CD4-positive, CD25-positive, alpha-beta regulatory T cell (primary cell): ENCODE measurements at regions not wholly inside any gene's neighbourhood (a gene's known extent, or its start where the extent isn't known, plus 50 kb on each side); places are given as distances from the start of the nearest gene placed in this dataset.

Source experiments
- ATAC-seq, 2 donors: fragments of 150-1000 bp; cut with Tn5 transposase; one replicate each; pipeline ENCODE4 v1.10.0; 2021; ENCODE audit warnings: low read depth in 2 of 2, moderate number of reproducible peaks in 2 of 2, moderate library complexity in 1 of 2
- DNase-seq, 3 donors: peaks; one replicate each; pipeline versions ENCODE4 v3.0.0 to v3.0.0-alpha.2; 2012 to 2022; ENCODE audit warnings: mixed read lengths in 1 of 3
- H3K27ac ChIP-seq: one replicate; pipeline ENCODE4 v1.7.0; 2013; ENCODE audit warnings: mild to moderate bottlenecking, low read length; ENCODE audit not compliant: insufficient read depth, poor library complexity, severe bottlenecking
- H3K27me3 ChIP-seq: one replicate; pipeline ENCODE4 v1.7.0; 2013; ENCODE audit warnings: low read length; ENCODE audit not compliant: control insufficient read depth, insufficient read depth
- H3K36me3 ChIP-seq: one replicate; pipeline ENCODE4 v1.7.0; 2013; ENCODE audit warnings: mild to moderate bottlenecking, low read length, moderate library complexity; ENCODE audit not compliant: control insufficient read depth, insufficient read depth
- H3K4me1 ChIP-seq: 2 replicates; pipeline ENCODE4 v1.7.0; 2013; ENCODE audit warnings: mild to moderate bottlenecking, low read length; ENCODE audit not compliant: insufficient read depth, control insufficient read depth, poor library complexity, severe bottlenecking
- H3K4me3 ChIP-seq: one replicate; pipeline ENCODE4 v1.7.0; 2013; ENCODE audit warnings: low read depth, mild to moderate bottlenecking, low read length, moderate library complexity
- H3K9me3 ChIP-seq, 2 experiments: 1 replicate in 1 of 2; 2 replicates in 1 of 2; pipeline ENCODE4 v1.7.0; 2013; ENCODE audit warnings: low read length in 2 of 2, mild to moderate bottlenecking in 1 of 2, moderate library complexity in 1 of 2; ENCODE audit not compliant: control insufficient read depth in 2 of 2
- H3K27ac Mint-ChIP-seq, 3 donors: one replicate each; pipeline ENCODE4 v1.8.0; 2020 to 2022; ENCODE audit warnings: mild to moderate bottlenecking in 3 of 3, mixed read lengths in 3 of 3, moderate library complexity in 2 of 3
- H3K27me3 Mint-ChIP-seq: one replicate; pipeline ENCODE4 v1.8.0; 2022; ENCODE audit warnings: mild to moderate bottlenecking, mixed read lengths
- H3K36me3 Mint-ChIP-seq: one replicate; pipeline ENCODE4 v1.8.0; 2020; ENCODE audit warnings: mixed read lengths
- H3K4me1 Mint-ChIP-seq, 4 donors: one replicate each; pipeline ENCODE4 v1.8.0; 2020 to 2022; ENCODE audit warnings: mixed read lengths in 4 of 4, mild to moderate bottlenecking in 1 of 4
- H3K4me3 Mint-ChIP-seq, 4 donors: one replicate each; pipeline ENCODE4 v1.8.0; 2020 to 2022; ENCODE audit warnings: mild to moderate bottlenecking in 4 of 4, mixed read lengths in 4 of 4, moderate library complexity in 3 of 4
- H3K9me3 Mint-ChIP-seq, 7 donors: one replicate each; pipeline ENCODE4 v1.8.0; 2020 to 2022; ENCODE audit warnings: mixed read lengths in 7 of 7, mild to moderate bottlenecking in 3 of 7, moderate library complexity in 2 of 7

DNA sequence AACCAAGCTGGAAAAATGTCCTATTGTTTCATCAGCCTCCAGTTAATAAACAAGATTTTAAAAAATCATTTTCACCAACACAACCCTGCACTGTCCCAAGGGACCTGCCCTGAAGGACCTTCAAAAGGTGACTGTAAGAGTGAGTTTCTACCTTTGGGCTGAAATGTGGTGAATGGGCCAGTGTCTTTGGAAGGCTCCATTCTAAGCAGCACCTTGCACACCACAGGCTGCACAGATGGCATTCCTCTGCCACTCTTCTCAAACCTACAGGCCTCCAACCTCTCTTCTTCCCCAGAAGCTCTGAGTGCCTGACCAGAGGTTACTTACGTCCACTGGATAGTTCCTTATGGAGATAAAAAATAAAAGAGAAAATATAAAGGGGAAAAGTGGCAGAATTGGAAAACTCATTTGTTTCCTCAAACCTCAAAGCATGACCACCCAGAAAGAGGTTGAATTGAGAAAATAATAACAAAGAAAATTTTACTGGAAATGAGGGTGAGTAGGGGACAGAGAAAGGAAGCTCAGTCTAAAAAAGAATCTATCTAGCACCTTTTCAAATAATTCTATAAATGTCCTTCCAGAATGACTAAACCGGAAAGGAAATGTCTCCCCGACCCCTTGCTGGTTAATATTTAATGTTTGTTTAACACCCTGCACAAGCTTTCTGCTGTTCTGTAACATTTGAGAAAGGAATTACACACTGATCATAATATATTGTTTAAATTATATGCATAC is 175.7 kb downstream of the METTL4 start:
- H3K27ac ChIP-seq, result no peak overlapping the region
- ATAC-seq, result no peak
- Mint-ChIP-seq H3K4me3 (no peak overlapping the region), H3K4me1 (no peaks in the 10 kb centered on the region), H3K27ac (no peak overlapping the region), H3K9me3 (peaks cover 0 to 2% (median 0%) of the 10 kb centered on the region in 7 donors), H3K27me3 (peaks cover 12% of the 10 kb centered on the region), H3K36me3 (no peaks in the 10 kb centered on the region)
- no peak for DNase-seq
- no peaks in the 10 kb centered on the region for H3K36me3 ChIP-seq
- H3K4me3 ChIP-seq, result no peak overlapping the region
- no peaks in the 10 kb centered on the region for H3K4me1 ChIP-seq
- H3K9me3 ChIP-seq, result no peaks in the 10 kb centered on the region
- peaks cover 5% of the 10 kb centered on the region for H3K27me3 ChIP-seq

DNA sequence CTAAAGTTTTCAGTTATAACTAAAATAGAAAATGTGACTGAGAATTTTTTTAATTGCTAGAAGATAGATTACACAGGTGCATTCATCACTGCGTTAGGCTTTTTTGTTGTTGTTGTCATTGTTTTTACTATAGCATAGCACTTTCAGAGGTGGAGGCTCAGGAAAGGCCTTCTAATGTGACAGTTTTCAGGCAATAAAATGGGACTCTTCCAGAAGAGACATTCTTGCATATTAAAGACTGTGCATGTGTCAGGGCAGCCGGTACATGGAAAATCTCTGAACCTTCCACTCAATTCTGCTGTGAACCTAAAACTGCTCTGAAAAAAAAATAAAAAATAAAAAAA is 175.2 kb downstream of the METTL4 start:
- DNase-seq (no peak), ATAC-seq (no peak)
- H3K4me1 ChIP-seq, result no peaks in the 10 kb centered on the region
- H3K36me3 Mint-ChIP-seq, result no peaks in the 10 kb centered on the region
- H3K27ac ChIP-seq, result no peak overlapping the region
- H3K9me3 Mint-ChIP-seq, result peaks cover 0 to 2% (median 0%) of the 10 kb centered on the region in 7 donors
- H3K4me1 Mint-ChIP-seq, result no peaks in the 10 kb centered on the region
- no peak overlapping the region for H3K4me3 ChIP-seq
- peaks cover 12% of the 10 kb centered on the region for H3K27me3 Mint-ChIP-seq
- peaks cover 5% of the 10 kb centered on the region for H3K27me3 ChIP-seq
- H3K4me3 Mint-ChIP-seq, result no peak overlapping the region
- no peaks in the 10 kb centered on the region for H3K36me3 ChIP-seq
- H3K27ac Mint-ChIP-seq, result no peak overlapping the region
- no peaks in the 10 kb centered on the region for H3K9me3 ChIP-seq

DNA sequence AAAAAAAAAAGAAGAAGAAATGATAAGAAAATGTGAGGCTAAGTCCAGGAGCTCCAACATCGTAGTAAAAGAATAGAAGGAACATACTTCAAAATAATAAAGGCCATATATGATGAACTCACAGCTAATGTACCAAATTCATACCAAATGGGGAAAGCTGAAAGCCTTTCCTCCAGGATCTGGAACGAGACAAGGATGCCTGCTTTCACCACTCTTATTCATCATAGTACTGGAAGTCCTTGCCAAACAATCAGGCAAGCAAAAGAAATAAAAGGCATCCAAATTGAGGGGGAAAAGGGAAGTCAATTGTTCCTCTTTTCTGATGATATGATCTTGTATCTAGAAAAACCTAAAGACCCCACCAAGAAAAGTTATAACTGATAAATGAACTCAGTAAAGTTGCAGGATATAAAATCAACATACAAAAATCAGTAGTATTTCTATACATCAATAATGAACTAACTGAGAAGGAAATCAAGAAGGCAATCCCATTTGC is 170.6 kb downstream of the METTL4 start:
- DNase-seq, result no peak
- ATAC-seq, result no peak
- Histone ChIP-seq H3K9me3 (no peaks in the 10 kb centered on the region), H3K27me3 (no peaks in the 10 kb centered on the region), H3K4me1 (no peaks in the 10 kb centered on the region), H3K4me3 (no peak overlapping the region), H3K36me3 (no peaks in the 10 kb centered on the region), H3K27ac (no peak overlapping the region)
- H3K36me3 Mint-ChIP-seq, result no peaks in the 10 kb centered on the region
- H3K4me3 Mint-ChIP-seq, result no peak overlapping the region
- no peak overlapping the region for H3K27ac Mint-ChIP-seq
- H3K27me3 Mint-ChIP-seq, result peaks cover 14% of the 10 kb centered on the region
- no peaks in the 10 kb centered on the region for H3K4me1 Mint-ChIP-seq
- peaks cover 0 to 5% (median 2%) of the 10 kb centered on the region in 7 donors for H3K9me3 Mint-ChIP-seq

DNA sequence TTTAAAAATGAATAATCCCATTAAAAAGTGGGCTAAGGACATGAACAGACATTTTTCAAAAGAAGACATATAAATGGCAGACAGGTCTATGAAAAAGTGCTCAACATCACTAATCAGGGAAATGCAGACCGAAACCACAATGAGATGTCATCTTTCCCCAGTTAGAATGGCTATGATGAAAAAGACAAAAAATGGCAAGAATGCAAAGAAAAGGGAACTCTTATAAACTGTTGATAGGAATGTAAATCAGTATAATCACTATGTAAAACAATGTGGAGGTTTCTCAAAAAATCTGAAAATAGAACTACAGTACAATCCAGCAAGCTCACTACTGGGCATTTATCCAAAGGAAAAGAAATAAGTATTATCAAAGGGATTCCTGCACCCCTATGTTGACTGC is 169.2 kb downstream of the METTL4 start:
- no peak overlapping the region for H3K27ac Mint-ChIP-seq

DNA sequence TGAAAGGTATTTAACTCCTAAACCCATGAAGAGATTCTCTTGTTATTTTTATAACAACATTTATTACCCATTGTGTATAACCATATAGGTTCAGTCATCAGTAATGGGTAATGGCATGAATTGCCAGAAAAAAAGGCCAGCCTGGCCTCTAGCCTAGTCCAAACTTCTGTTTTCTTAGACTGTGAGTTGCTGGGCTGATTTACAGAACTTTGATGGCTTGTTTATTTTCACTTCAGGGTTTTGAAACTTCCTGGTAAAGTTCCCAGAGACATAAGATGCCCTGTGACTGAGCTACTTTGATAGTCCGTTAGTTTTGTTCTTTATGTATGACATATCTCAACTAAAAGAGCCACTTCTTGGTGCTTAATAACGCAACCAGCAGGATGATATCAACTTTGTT is 164.8 kb downstream of the METTL4 start:
- Mint-ChIP-seq H3K9me3 (peaks cover 0 to 5% (median 1%) of the 10 kb centered on the region in 7 donors), H3K4me1 (no peaks in the 10 kb centered on the region), H3K27ac (no peak overlapping the region), H3K36me3 (no peaks in the 10 kb centered on the region), H3K4me3 (no peak overlapping the region), H3K27me3 (peaks cover 20% of the 10 kb centered on the region)
- Histone ChIP-seq H3K27me3 (no peaks in the 10 kb centered on the region), H3K4me3 (no peak overlapping the region), H3K27ac (no peak overlapping the region), H3K4me1 (no peaks in the 10 kb centered on the region), H3K36me3 (no peaks in the 10 kb centered on the region), H3K9me3 (no peaks in the 10 kb centered on the region)
- no peak for DNase-seq
- no peak for ATAC-seq

More for the DNA sequence above, 169.2 kb downstream of the METTL4 start:
- DNase-seq (no peak), ATAC-seq (no peak)
- no peaks in the 10 kb centered on the region for H3K9me3 ChIP-seq
- H3K27me3 ChIP-seq, result no peaks in the 10 kb centered on the region
- no peak overlapping the region for H3K4me3 Mint-ChIP-seq
- H3K4me1 Mint-ChIP-seq, result no peaks in the 10 kb centered on the region
- H3K27me3 Mint-ChIP-seq, result peaks cover 19% of the 10 kb centered on the region
- H3K4me3 ChIP-seq, result no peak overlapping the region
- peaks cover 0 to 5% (median 2%) of the 10 kb centered on the region in 7 donors for H3K9me3 Mint-ChIP-seq
- H3K36me3 ChIP-seq, result no peaks in the 10 kb centered on the region
- H3K36me3 Mint-ChIP-seq, result no peaks in the 10 kb centered on the region
- H3K4me1 ChIP-seq, result no peaks in the 10 kb centered on the region
- no peak overlapping the region for H3K27ac ChIP-seq

DNA sequence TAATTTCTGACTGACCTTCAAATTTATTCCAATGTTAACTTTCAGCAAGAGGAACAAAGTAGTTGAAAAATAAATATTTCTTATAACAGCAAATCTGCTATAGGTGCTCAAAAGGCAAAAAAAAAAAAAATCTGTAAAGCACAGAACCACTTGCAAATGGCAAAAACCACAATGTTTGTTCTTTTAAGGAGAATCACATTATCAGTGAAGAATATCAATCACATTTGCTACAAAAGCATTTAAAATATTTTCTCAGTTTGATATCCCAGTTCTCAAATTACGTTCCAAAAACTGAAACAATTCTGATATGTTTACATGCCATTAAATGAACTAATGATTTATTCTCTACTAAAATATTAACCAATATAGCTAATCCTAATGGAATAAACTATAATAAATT is 163.3 kb downstream of the METTL4 start:
- H3K4me1 ChIP-seq, result no peaks in the 10 kb centered on the region
- ATAC-seq, result no peak
- H3K27ac Mint-ChIP-seq, result no peak overlapping the region

DNA sequence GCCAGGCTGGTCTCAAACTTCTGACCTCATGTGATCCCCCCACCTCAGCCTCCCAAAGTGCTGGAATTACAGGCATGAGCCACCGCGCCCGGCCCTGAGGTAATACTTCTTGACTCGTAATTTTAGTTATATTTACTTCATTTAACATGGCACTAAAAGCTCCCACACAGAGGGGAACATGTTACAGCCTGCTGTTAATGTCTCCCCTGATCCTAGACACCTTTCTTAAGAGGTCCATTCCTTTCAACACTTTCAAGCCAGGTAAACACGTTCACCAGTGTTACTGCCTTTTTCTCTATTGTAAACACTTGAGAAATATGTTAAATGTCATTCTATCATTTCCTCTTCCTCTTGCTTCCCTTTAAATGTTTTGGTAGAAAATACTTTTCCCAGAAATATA is 161.4 kb downstream of the METTL4 start:
- H3K27me3 Mint-ChIP-seq, result peaks cover 21% of the 10 kb centered on the region
- no peak overlapping the region for H3K4me3 ChIP-seq
- no peaks in the 10 kb centered on the region for H3K27me3 ChIP-seq
- H3K9me3 ChIP-seq, result no peaks in the 10 kb centered on the region
- H3K4me3 Mint-ChIP-seq, result no peak overlapping the region
- H3K4me1 ChIP-seq, result no peaks in the 10 kb centered on the region
- no peak for DNase-seq
- no peak overlapping the region for H3K27ac ChIP-seq
- no peaks in the 10 kb centered on the region for H3K36me3 Mint-ChIP-seq
- no peaks in the 10 kb centered on the region for H3K36me3 ChIP-seq
- H3K9me3 Mint-ChIP-seq, result peaks cover 0 to 1% (median 0%) of the 10 kb centered on the region in 7 donors
- no peak for ATAC-seq
- H3K27ac Mint-ChIP-seq, result no peak overlapping the region
- no peaks in the 10 kb centered on the region for H3K4me1 Mint-ChIP-seq

More for the DNA sequence above, 163.3 kb downstream of the METTL4 start:
- DNase-seq, result no peak
- no peaks in the 10 kb centered on the region for H3K36me3 ChIP-seq
- no peak overlapping the region for H3K27ac ChIP-seq
- Mint-ChIP-seq H3K36me3 (no peaks in the 10 kb centered on the region), H3K27me3 (peaks cover 20% of the 10 kb centered on the region), H3K9me3 (no peaks in the 10 kb centered on the region), H3K4me1 (no peaks in the 10 kb centered on the region), H3K4me3 (no peak overlapping the region)
- no peaks in the 10 kb centered on the region for H3K9me3 ChIP-seq
- no peaks in the 10 kb centered on the region for H3K27me3 ChIP-seq
- no peak overlapping the region for H3K4me3 ChIP-seq

DNA sequence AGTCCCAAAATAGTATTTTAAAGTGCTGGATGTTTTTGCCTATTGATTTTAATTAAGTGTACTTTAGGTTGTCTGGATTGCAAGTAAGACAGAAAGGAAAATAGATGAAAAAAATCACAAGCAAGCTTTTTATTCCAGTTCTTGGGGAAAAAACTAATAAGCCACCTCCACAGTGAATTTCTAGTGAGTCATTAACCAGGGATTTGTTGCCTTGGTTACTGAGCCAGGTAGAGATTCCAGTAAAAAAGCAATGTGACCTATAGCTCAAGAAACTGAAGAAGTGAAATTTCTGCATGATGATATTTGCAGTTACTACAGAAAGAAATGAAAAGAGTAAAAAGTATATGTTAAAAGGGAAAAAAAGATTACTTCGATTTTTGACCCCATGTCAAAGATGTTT is 160.6 kb downstream of the METTL4 start:
- Histone ChIP-seq H3K36me3 (no peaks in the 10 kb centered on the region), H3K9me3 (no peaks in the 10 kb centered on the region), H3K4me3 (no peak overlapping the region), H3K27me3 (no peaks in the 10 kb centered on the region), H3K4me1 (no peaks in the 10 kb centered on the region), H3K27ac (no peak overlapping the region)
- Mint-ChIP-seq H3K27ac (no peak overlapping the region), H3K9me3 (peaks cover 0 to 1% (median 0%) of the 10 kb centered on the region in 7 donors), H3K4me1 (no peaks in the 10 kb centered on the region), H3K36me3 (no peaks in the 10 kb centered on the region), H3K27me3 (peaks cover 16% of the 10 kb centered on the region), H3K4me3 (no peak overlapping the region)
- no peak for ATAC-seq
- no peak for DNase-seq
